ENCODE measurements at regions not wholly inside any gene's neighbourhood (a gene's known extent, or its start where the extent isn't known, plus 50 kb on each side); places are given as distances from the start of the nearest gene placed in this dataset.

GRCh38 chr14:87799400-87799799, 193.6 kb downstream of the GALC start:
- intact Hi-C loops (cut with DNase I): no loop called here
- Histone ChIP-seq H3K27ac (replicated peaks in 1 of 4) (no peak overlapping the region), H3K27me3 (no peaks in the 10 kb centered on the region), H3K36me3 (no peaks in the 10 kb centered on the region), H3K9me3 (no peaks in the 10 kb centered on the region), H3K4me3 (no peak overlapping the region), H3K4me1 (no peaks in the 10 kb centered on the region)
- 82% methylated on average over 3 of the region's 3 CpGs for WGBS
- no peak for DNase-seq (ENCODE audit: extremely low spot score)
- no peak for TF ChIP-seq POLR2AphosphoS5 (IDR thresholded peaks at IDR 0.05)
- TF ChIP-seq EP300 (IDR thresholded peaks at IDR 0.05): no peak
- TF ChIP-seq CTCF (IDR thresholded peaks at IDR 0.05): no peak
- TF ChIP-seq POLR2A (IDR thresholded peaks at IDR 0.05; ENCODE audit: low read depth): no peak

GRCh38 chr14:87797001-87797400, 196.0 kb downstream of the GALC start:
- DNase-seq (ENCODE audit: extremely low spot score): no peak
- no peaks in the 10 kb centered on the region for H3K9me3 ChIP-seq
- intact Hi-C loops (cut with DNase I): no loop called here

GRCh38 chr14:87794561-87794960, 198.4 kb downstream of the GALC start:
- no peak for TF ChIP-seq CTCF (IDR thresholded peaks at IDR 0.05)
- TF ChIP-seq EP300 (IDR thresholded peaks at IDR 0.05): no peak
- no peak for TF ChIP-seq POLR2AphosphoS5 (IDR thresholded peaks at IDR 0.05)
- TF ChIP-seq POLR2A (IDR thresholded peaks at IDR 0.05; ENCODE audit: low read depth): no peak
- no peaks in the 10 kb centered on the region for H3K4me1 ChIP-seq
- no peaks in the 10 kb centered on the region for H3K9me3 ChIP-seq
- intact Hi-C loops (cut with DNase I): no loop called here
- WGBS: 80% methylated on average over 2 of the region's 2 CpGs
- DNase-seq (ENCODE audit: extremely low spot score): no peak
- H3K4me3 ChIP-seq: no peak overlapping the region
- no peak overlapping the region for H3K27ac ChIP-seq (replicated peaks in 1 of 4)
- no peaks in the 10 kb centered on the region for H3K36me3 ChIP-seq
- H3K27me3 ChIP-seq: no peaks in the 10 kb centered on the region

More at GRCh38 chr14:87797001-87797400, 196.0 kb downstream of the GALC start:
- Histone ChIP-seq H3K36me3 (no peaks in the 10 kb centered on the region), H3K27me3 (no peaks in the 10 kb centered on the region), H3K27ac (replicated peaks in 1 of 4) (no peak overlapping the region), H3K4me1 (no peaks in the 10 kb centered on the region), H3K4me3 (no peak overlapping the region)
- TF ChIP-seq POLR2AphosphoS5 (IDR thresholded peaks at IDR 0.05): no peak
- no peak for TF ChIP-seq CTCF (IDR thresholded peaks at IDR 0.05)
- no peak for TF ChIP-seq POLR2A (IDR thresholded peaks at IDR 0.05; ENCODE audit: low read depth)
- no peak for TF ChIP-seq EP300 (IDR thresholded peaks at IDR 0.05)
- 58% methylated on average over 7 of the region's 7 CpGs for WGBS

- DNase-seq (ENCODE audit: extremely low spot score): no peak
- H3K27me3 ChIP-seq: no peaks in the 10 kb centered on the region
- H3K9me3 ChIP-seq: peaks cover 0 to 5% (median 2%) of the 10 kb centered on the region in 4 donors
- no peak overlapping the region for H3K4me3 ChIP-seq
- H3K36me3 ChIP-seq: no peaks in the 10 kb centered on the region
- no peak overlapping the region for H3K27ac ChIP-seq (replicated peaks in 1 of 4)
- H3K4me1 ChIP-seq: no peaks in the 10 kb centered on the region
- no peak for TF ChIP-seq POLR2AphosphoS5 (IDR thresholded peaks at IDR 0.05)
- TF ChIP-seq POLR2A (IDR thresholded peaks at IDR 0.05; ENCODE audit: low read depth): no peak
- TF ChIP-seq CTCF (IDR thresholded peaks at IDR 0.05): no peak
- TF ChIP-seq EP300 (IDR thresholded peaks at IDR 0.05): no peak
- intact Hi-C loops (cut with DNase I): no loop called here
- 91% methylated on average over 3 of the region's 3 CpGs for WGBS
Measured at GRCh38 chr14:87785897-87786296, 207.1 kb downstream of the GALC start.

GRCh38 chr14:87784386-87784785, 208.6 kb downstream of the GALC start:
- peaks cover 0 to 10% (median 4%) of the 10 kb centered on the region in 4 donors for H3K9me3 ChIP-seq
- H3K27ac ChIP-seq (replicated peaks in 1 of 4): no peak overlapping the region
- no peak for DNase-seq (ENCODE audit: extremely low spot score)
- intact Hi-C loops (cut with DNase I): no loop called here
- no peaks in the 10 kb centered on the region for H3K27me3 ChIP-seq
- no peak overlapping the region for H3K4me3 ChIP-seq
- WGBS: 76% methylated on average over 1 of the region's 1 CpG
- H3K4me1 ChIP-seq: no peaks in the 10 kb centered on the region
- no peak for TF ChIP-seq EP300 (IDR thresholded peaks at IDR 0.05)
- TF ChIP-seq CTCF (IDR thresholded peaks at IDR 0.05): no peak
- no peak for TF ChIP-seq POLR2AphosphoS5 (IDR thresholded peaks at IDR 0.05)
- TF ChIP-seq POLR2A (IDR thresholded peaks at IDR 0.05; ENCODE audit: low read depth): no peak
- no peaks in the 10 kb centered on the region for H3K36me3 ChIP-seq
